K562 (cell line): ENCODE measurements at regions not wholly inside any gene's neighbourhood (a gene's known extent, or its start where the extent isn't known, plus 50 kb on each side); places are given as distances from the start of the nearest gene placed in this dataset.

ENCODE experiments used
- UBTF ChIP-seq, 2 experiments: IDR thresholded peaks; 2 replicates each; pipeline ENCODE4 v1.6.1; 2012; ENCODE audit warnings: improper control_type of control experiment in 2 of 2, low read depth in 2 of 2, low read length in 2 of 2, borderline replicate concordance in 1 of 2
- ZNF318 ChIP-seq, 2 experiments: fragments of 450-650 bp; IDR thresholded peaks; 2 replicates each; pipeline ENCODE4 v1.6.1; 2016; ENCODE audit warnings: mild to moderate bottlenecking in 2 of 2, borderline replicate concordance in 1 of 2, low read depth in 1 of 2, moderate library complexity in 1 of 2

- TF ChIP-seq ZNF318 (IDR thresholded peaks at IDR 0.05; ENCODE audit: borderline replicate concordance in 1 of 2, low read depth in 1 of 2) (no peak), UBTF (IDR thresholded peaks at IDR 0.05; ENCODE audit: borderline replicate concordance in 1 of 2, low read depth in 2 of 2, low read length in 2 of 2) (no peak)
These were observed 712.7 kb upstream of the IGFBP3 start (continued) for GRCh38 chr7:46633630-46634240.
